HepG2 (cell line): ENCODE measurements at regions not wholly inside any gene's neighbourhood (a gene's known extent, or its start where the extent isn't known, plus 50 kb on each side); places are given as distances from the start of the nearest gene placed in this dataset.
A peak's percentile ranks its signal among the peaks of the same experiment; 100 is the strongest.

Experiments used
- AKNA ChIP-seq: sonication (generic); formaldehyde crosslinking; IDR thresholded peaks from 2 replicates; pipeline ENCODE4 v1.4.0; 2020; ENCODE audit warnings: missing genetic modification reagents, borderline replicate concordance
- ARID5B ChIP-seq: IDR thresholded peaks from 2 replicates; pipeline ENCODE4 v1.4.0; 2020; ENCODE audit warnings: mild to moderate bottlenecking, missing genetic modification reagents
- GATAD2A ChIP-seq: IDR thresholded peaks from 2 replicates; pipeline ENCODE4 v1.6.1; 2016
- RORA ChIP-seq: sonication (generic); formaldehyde crosslinking; IDR thresholded peaks from 2 replicates; pipeline ENCODE4 v1.5.0; 2020; ENCODE audit warnings: mild to moderate bottlenecking, missing genetic modification reagents, moderate library complexity
- U2AF1 ChIP-seq: fragments of 200-400 bp; formaldehyde crosslinking; optimal IDR thresholded peaks from 2 replicates; pipeline ENCODE3; 2017; ENCODE audit warnings: mild to moderate bottlenecking, low read depth, low read length
- ZBTB33 ChIP-seq: sonication (generic); formaldehyde crosslinking; IDR thresholded peaks from 2 replicates; pipeline ENCODE4 v1.4.0; 2020; ENCODE audit warnings: missing genetic modification reagents
- ZNF383 ChIP-seq: sonication (generic); formaldehyde crosslinking; IDR thresholded peaks from 2 replicates; pipeline ENCODE4 v1.4.0; 2020; ENCODE audit warnings: missing genetic modification reagents, mild to moderate bottlenecking, borderline replicate concordance
- TF ChIP-seq, protein P1 (sequence below): sonication (generic); formaldehyde crosslinking; IDR thresholded peaks from 2 replicates; pipeline ENCODE4 v1.4.0; 2020; ENCODE audit warnings: missing genetic modification reagents
- TF ChIP-seq, protein P2 (sequence below): sonication (generic); formaldehyde crosslinking; IDR thresholded peaks from 2 replicates; pipeline ENCODE4 v1.9.0; 2021; ENCODE audit warnings: missing genetic modification reagents, borderline replicate concordance

- TF ChIP-seq ZBTB33 (no peak), ARID5B (CRISPR knock-in tag) (peak; percentile 56), ZNF383 (CRISPR knock-in tag) (no peak), RORA (no peak), U2AF1 (no peak), AKNA (CRISPR knock-in tag) (no peak), GATAD2A (CRISPR knock-in tag) (0 out of 2 replicates have a peak, but pooled peaks have one; percentile 26)
- TF ChIP-seq, protein P1, sequence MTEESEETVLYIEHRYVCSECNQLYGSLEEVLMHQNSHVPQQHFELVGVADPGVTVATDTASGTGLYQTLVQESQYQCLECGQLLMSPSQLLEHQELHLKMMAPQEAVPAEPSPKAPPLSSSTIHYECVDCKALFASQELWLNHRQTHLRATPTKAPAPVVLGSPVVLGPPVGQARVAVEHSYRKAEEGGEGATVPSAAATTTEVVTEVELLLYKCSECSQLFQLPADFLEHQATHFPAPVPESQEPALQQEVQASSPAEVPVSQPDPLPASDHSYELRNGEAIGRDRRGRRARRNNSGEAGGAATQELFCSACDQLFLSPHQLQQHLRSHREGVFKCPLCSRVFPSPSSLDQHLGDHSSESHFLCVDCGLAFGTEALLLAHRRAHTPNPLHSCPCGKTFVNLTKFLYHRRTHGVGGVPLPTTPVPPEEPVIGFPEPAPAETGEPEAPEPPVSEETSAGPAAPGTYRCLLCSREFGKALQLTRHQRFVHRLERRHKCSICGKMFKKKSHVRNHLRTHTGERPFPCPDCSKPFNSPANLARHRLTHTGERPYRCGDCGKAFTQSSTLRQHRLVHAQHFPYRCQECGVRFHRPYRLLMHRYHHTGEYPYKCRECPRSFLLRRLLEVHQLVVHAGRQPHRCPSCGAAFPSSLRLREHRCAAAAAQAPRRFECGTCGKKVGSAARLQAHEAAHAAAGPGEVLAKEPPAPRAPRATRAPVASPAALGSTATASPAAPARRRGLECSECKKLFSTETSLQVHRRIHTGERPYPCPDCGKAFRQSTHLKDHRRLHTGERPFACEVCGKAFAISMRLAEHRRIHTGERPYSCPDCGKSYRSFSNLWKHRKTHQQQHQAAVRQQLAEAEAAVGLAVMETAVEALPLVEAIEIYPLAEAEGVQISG (CRISPR knock-in tag) = no peak
- TF ChIP-seq, protein P2, sequence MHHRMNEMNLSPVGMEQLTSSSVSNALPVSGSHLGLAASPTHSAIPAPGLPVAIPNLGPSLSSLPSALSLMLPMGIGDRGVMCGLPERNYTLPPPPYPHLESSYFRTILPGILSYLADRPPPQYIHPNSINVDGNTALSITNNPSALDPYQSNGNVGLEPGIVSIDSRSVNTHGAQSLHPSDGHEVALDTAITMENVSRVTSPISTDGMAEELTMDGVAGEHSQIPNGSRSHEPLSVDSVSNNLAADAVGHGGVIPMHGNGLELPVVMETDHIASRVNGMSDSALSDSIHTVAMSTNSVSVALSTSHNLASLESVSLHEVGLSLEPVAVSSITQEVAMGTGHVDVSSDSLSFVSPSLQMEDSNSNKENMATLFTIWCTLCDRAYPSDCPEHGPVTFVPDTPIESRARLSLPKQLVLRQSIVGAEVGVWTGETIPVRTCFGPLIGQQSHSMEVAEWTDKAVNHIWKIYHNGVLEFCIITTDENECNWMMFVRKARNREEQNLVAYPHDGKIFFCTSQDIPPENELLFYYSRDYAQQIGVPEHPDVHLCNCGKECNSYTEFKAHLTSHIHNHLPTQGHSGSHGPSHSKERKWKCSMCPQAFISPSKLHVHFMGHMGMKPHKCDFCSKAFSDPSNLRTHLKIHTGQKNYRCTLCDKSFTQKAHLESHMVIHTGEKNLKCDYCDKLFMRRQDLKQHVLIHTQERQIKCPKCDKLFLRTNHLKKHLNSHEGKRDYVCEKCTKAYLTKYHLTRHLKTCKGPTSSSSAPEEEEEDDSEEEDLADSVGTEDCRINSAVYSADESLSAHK (CRISPR knock-in tag) = no peak
Observed at GRCh38 chr3:159818399-159818798, 170.2 kb upstream of the IL12A start (continued).
